MCF 10A (cell line): ENCODE measurements at regions not wholly inside any gene's neighbourhood (a gene's known extent, or its start where the extent isn't known, plus 50 kb on each side); places are given as distances from the start of the nearest gene placed in this dataset.

Source experiments
- BruUV-seq: library from RNA; stranded (reverse); fragments of 400-500 nt; replicated peaks from 2 replicates; lab custom pipeline; 2021; lab: Mats Ljungman, UMichigan
- CTCF ChIA-PET: fragments of 300-600 bp; sonication (Branson Sonifier 250); formaldehyde crosslinking; extraction: SDS; loops from one replicate; lab custom pipeline; 2021; ENCODE audit warnings: antibody characterized with exemption, inconsistent platforms; lab: Yijun Ruan, JAX
- POLR2A ChIA-PET: fragments of 300-600, 350-650 bp; sonication (Branson Sonifier 250); formaldehyde crosslinking; extraction: SDS; loops from one replicate; lab custom pipeline; 2020; ENCODE audit warnings: antibody characterized with exemption, inconsistent platforms; lab: Yijun Ruan, JAX
- DNase-seq: peaks from one replicate; pipeline ENCODE4 v3.0.0-alpha.2; 2018; ENCODE audit not compliant: unreplicated experiment
- H3K27ac Mint-ChIP-seq: one replicate; pipeline ENCODE4 v1.8.0; 2022; ENCODE audit warnings: mild to moderate bottlenecking, low read depth, mixed read lengths; ENCODE audit not compliant: unreplicated experiment
- H3K27me3 Mint-ChIP-seq: one replicate; pipeline ENCODE4 v1.8.0; 2022; ENCODE audit warnings: mixed read lengths; ENCODE audit not compliant: insufficient read depth, unreplicated experiment
- H3K36me3 Mint-ChIP-seq: one replicate; pipeline ENCODE4 v1.8.0; 2022; ENCODE audit warnings: mild to moderate bottlenecking, moderate library complexity, mixed read lengths; ENCODE audit not compliant: insufficient read depth, unreplicated experiment
- H3K4me1 Mint-ChIP-seq: one replicate; pipeline ENCODE4 v1.8.0; 2022; ENCODE audit warnings: mixed read lengths; ENCODE audit not compliant: insufficient read depth, unreplicated experiment
- H3K4me3 Mint-ChIP-seq: one replicate; pipeline ENCODE4 v1.8.0; 2022; ENCODE audit warnings: mild to moderate bottlenecking, moderate library complexity, mixed read lengths; ENCODE audit not compliant: unreplicated experiment
- H3K9me3 Mint-ChIP-seq: one replicate; pipeline ENCODE4 v1.8.0; 2022; ENCODE audit warnings: mixed read lengths; ENCODE audit not compliant: unreplicated experiment
- CTCF ChIP-seq: fragments of 200-600 bp; IDR thresholded peaks from one replicate; pipeline ENCODE4 v1.8.0; 2022; ENCODE audit warnings: antibody characterized with exemption, mild to moderate bottlenecking; ENCODE audit not compliant: unreplicated experiment
- intact Hi-C: fragments of 100-400 bp; cut with micrococcal nuclease; formaldehyde crosslinking; loops from 2 replicates; pipeline ENCODE4 v1.14.1; 2022

DNA sequence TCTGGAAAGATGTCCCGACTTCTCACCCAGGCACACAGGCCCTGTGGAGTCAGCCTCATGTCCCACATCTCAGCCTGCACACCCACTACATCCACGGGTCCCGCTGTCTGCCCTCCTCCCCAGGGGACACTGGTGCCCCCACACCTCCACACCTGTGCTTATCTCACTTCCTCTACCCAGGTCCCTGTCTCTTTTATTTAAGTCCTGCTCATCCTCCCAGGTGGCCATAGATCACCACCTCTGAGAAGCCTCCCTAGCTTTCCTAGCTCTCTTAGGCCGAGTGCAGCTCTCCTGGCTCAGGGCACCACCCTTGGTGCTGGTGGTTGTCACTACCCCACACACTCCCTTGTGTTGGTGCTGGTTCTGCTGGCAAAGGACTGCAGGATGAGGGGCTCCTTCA is 143.6 kb upstream of the PITX1 start:
- Mint-ChIP-seq H3K4me1 (no peaks in the 10 kb centered on the region), H3K27me3 (peaks cover 1% of the 10 kb centered on the region), H3K36me3 (no peaks in the 10 kb centered on the region), H3K4me3 (no peak overlapping the region), H3K27ac (no peak overlapping the region), H3K9me3 (no peaks in the 10 kb centered on the region)
- intact Hi-C loops, result no loop called here
- DNase-seq, result no peak
- TF ChIP-seq CTCF, result no peak
- no TSS peak for BruUV-seq
- ChIA-PET CTCF (no interaction called here), POLR2A (no interaction called here)

- H3K4me3 Mint-ChIP-seq, result no peak overlapping the region
- intact Hi-C loops, result no loop called here
These were observed 143.0 kb upstream of the PITX1 start for GRCh38 chr5:135176991-135177390.

GRCh38 chr5:135174315-135175096 is 140.5 kb upstream of the PITX1 start:
- no peaks in the 10 kb centered on the region for H3K36me3 Mint-ChIP-seq
- DNase-seq, result no peak

More at GRCh38 chr5:135176991-135177390, 143.0 kb upstream of the PITX1 start:
- no peak overlapping the region for H3K27ac Mint-ChIP-seq
- H3K27me3 Mint-ChIP-seq, result peaks cover 7% of the 10 kb centered on the region
- TF ChIP-seq CTCF, result no peak
- no peaks in the 10 kb centered on the region for H3K9me3 Mint-ChIP-seq
- no peaks in the 10 kb centered on the region for H3K4me1 Mint-ChIP-seq
- DNase-seq, result no peak
- POLR2A ChIA-PET, result no interaction called here
- CTCF ChIA-PET, result interaction anchor here (0.5 kb wide), 1 partner anchor 73 kb away, joined by 3 read pairs; no protein-coding TSS in a partner anchor
- BruUV-seq, result no TSS peak
- H3K36me3 Mint-ChIP-seq, result no peaks in the 10 kb centered on the region

More at GRCh38 chr5:135174315-135175096, 140.5 kb upstream of the PITX1 start:
- no peak overlapping the region for H3K4me3 Mint-ChIP-seq
- BruUV-seq, result no TSS peak
- no peaks in the 10 kb centered on the region for H3K9me3 Mint-ChIP-seq
- H3K27me3 Mint-ChIP-seq, result peaks cover 22% of the 10 kb centered on the region
- intact Hi-C loops, result no loop called here
- H3K4me1 Mint-ChIP-seq, result no peaks in the 10 kb centered on the region
- peak; percentile 15 for TF ChIP-seq CTCF
- CTCF ChIA-PET, result interaction anchor here (0.8 kb wide), 1 partner anchor 17 kb away, joined by 4 read pairs; no protein-coding TSS in a partner anchor
- POLR2A ChIA-PET, result interaction anchor here (0.7 kb wide), 1 partner anchor 16 kb away, joined by 3 read pairs; no protein-coding TSS in a partner anchor
- no peak overlapping the region for H3K27ac Mint-ChIP-seq
